B cell (primary cell): ENCODE measurements at regions not wholly inside any gene's neighbourhood (a gene's known extent, or its start where the extent isn't known, plus 50 kb on each side); places are given as distances from the start of the nearest gene placed in this dataset.

Experiments used
- ATAC-seq: fragments of 200-7000 bp; cut with Tn5 transposase; one replicate; pipeline ENCODE4 v1.10.0; 2021; ENCODE audit warnings: low read depth, mild to moderate bottlenecking, moderate number of reproducible peaks, moderate library complexity
- CTCF ChIA-PET: fragments of 350-600 bp; sonication (Branson Sonifier 250); formaldehyde crosslinking; loops from one replicate; lab custom pipeline; 2021; ENCODE audit warnings: antibody characterized with exemption, inconsistent platforms; lab: Charles Lee
- POLR2A ChIA-PET: fragments of 350-600 bp; sonication (Branson Sonifier 250); formaldehyde crosslinking; loops from one replicate; lab custom pipeline; 2021; ENCODE audit warnings: antibody characterized with exemption; lab: Charles Lee
- DNase-seq: peaks from one replicate; pipeline ENCODE4 v3.0.0; 2013
- H2AFZ ChIP-seq: 2 replicates; pipeline ENCODE4 v1.6.1; 2012; ENCODE audit warnings: mild to moderate bottlenecking, low read depth, low read length; ENCODE audit not compliant: insufficient read depth, poor library complexity, severe bottlenecking
- H3K27ac ChIP-seq, 2 donors: 1 replicate in 1 of 2; 2 replicates in 1 of 2; pipeline ENCODE4 v1.5.1; 2012 to 2013; ENCODE audit warnings: low read length in 2 of 2, mild to moderate bottlenecking in 2 of 2, moderate library complexity in 1 of 2
- H3K27me3 ChIP-seq, 4 experiments: fragments of 200-600 bp in 1 of 4; sonication (generic) in 1 of 4; replicated peaks in 1 of 4; 1 replicate in 2 of 4; 2 replicates in 2 of 4; pipeline versions ENCODE4 v1.6.1 to v1.7.0; 2013 to 2016; ENCODE audit warnings: low read length in 3 of 4, mild to moderate bottlenecking in 2 of 4, mixed read lengths in 1 of 4, moderate library complexity in 1 of 4; ENCODE audit not compliant: insufficient read depth in 4 of 4, control insufficient read depth in 3 of 4; ENCODE audit errors: control extremely low read depth in 1 of 4
- H3K36me3 ChIP-seq, 2 experiments: replicated peaks in 1 of 2; 1 replicate in 1 of 2; 2 replicates in 1 of 2; pipeline versions ENCODE4 v1.6.1 to v1.7.1; 2013; ENCODE audit warnings: low read length in 1 of 2; ENCODE audit not compliant: insufficient read depth in 2 of 2, control insufficient read depth in 1 of 2; ENCODE audit errors: control extremely low read depth in 1 of 2, extremely low read depth in 1 of 2
- H3K4me1 ChIP-seq, 2 donors: fragments of 200-600 bp in 1 of 2; sonication (generic) in 1 of 2; 1 replicate in 1 of 2; 2 replicates in 1 of 2; pipeline versions ENCODE4 v1.5.1 to v1.6.1; 2013 to 2017; ENCODE audit warnings: low read length in 2 of 2; ENCODE audit not compliant: control insufficient read depth in 2 of 2, insufficient read depth in 2 of 2
- H3K4me2 ChIP-seq: replicated peaks from 2 replicates; pipeline ENCODE3; 2012; ENCODE audit warnings: mild to moderate bottlenecking, low read depth, low read length; ENCODE audit not compliant: poor library complexity, severe bottlenecking
- H3K4me3 ChIP-seq, 5 experiments: fragments of 200-600 bp in 1 of 5; sonication (generic) in 1 of 5; 1 replicate in 3 of 5; 2 replicates in 2 of 5; pipeline versions ENCODE4 v1.5.1 to v1.7.0; 2011 to 2016; ENCODE audit warnings: low read length in 4 of 5, mild to moderate bottlenecking in 4 of 5, low read depth in 2 of 5, control low read depth in 1 of 5, moderate library complexity in 1 of 5; ENCODE audit not compliant: insufficient read depth in 1 of 5; ENCODE audit errors: control extremely low read depth in 1 of 5, extremely low read depth in 1 of 5
- H3K79me2 ChIP-seq: fragments of 200-600 bp; sonication (generic); one replicate; pipeline ENCODE4 v1.6.0; 2016; ENCODE audit warnings: low read length; ENCODE audit not compliant: control insufficient read depth, insufficient read depth
- H3K9ac ChIP-seq: fragments of 200-600 bp; sonication (generic); 2 replicates; pipeline ENCODE4 v1.6.1; 2017; ENCODE audit warnings: mild to moderate bottlenecking, low read length, moderate library complexity
- H3K9me3 ChIP-seq, 3 donors: one replicate each; pipeline versions ENCODE4 v1.6.1 to v1.7.1; 2013; ENCODE audit warnings: low read length in 2 of 3; ENCODE audit not compliant: control insufficient read depth in 2 of 3, insufficient read depth in 1 of 3; ENCODE audit errors: control extremely low read depth in 1 of 3
- H4K20me1 ChIP-seq: 2 replicates; pipeline ENCODE4 v1.6.0; 2012; ENCODE audit warnings: mild to moderate bottlenecking, low read length; ENCODE audit not compliant: insufficient read depth, control insufficient read depth, poor library complexity, severe bottlenecking
- H3K27ac Mint-ChIP-seq: one replicate; pipeline ENCODE4 v1.8.0; 2021; ENCODE audit warnings: mixed read lengths
- H3K27me3 Mint-ChIP-seq: one replicate; pipeline ENCODE4 v1.8.0; 2021; ENCODE audit warnings: mixed read lengths
- H3K4me1 Mint-ChIP-seq: one replicate; pipeline ENCODE4 v1.8.0; 2021; ENCODE audit warnings: mixed read lengths
- H3K4me3 Mint-ChIP-seq: one replicate; pipeline ENCODE4 v1.8.0; 2021; ENCODE audit warnings: mixed read lengths
- H3K9me3 Mint-ChIP-seq: one replicate; pipeline ENCODE4 v1.8.0; 2022; ENCODE audit warnings: mixed read lengths; ENCODE audit not compliant: insufficient read depth
- EZH2 ChIP-seq: IDR thresholded peaks from 2 replicates; pipeline ENCODE4 v1.6.1; 2012; ENCODE audit warnings: borderline replicate concordance, low read depth, mild to moderate bottlenecking, moderate library complexity, low read length; ENCODE audit not compliant: insufficient read depth, poor library complexity, severe bottlenecking
- WGBS: methylation state at CpG from one replicate; pipeline ENCODE4 v1.1.5; 2013; ENCODE audit warnings: missing lambda C conversion rate; ENCODE audit not compliant: insufficient coverage; 5-methylcytosine and 5-hydroxymethylcytosine counted together
- intact Hi-C: fragments of 100-400 bp; cut with micrococcal nuclease; formaldehyde crosslinking; loops from one replicate; pipeline ENCODE4 v1.10.0; 2022
- TF ChIP-seq, protein P1 (sequence below): fragments of 200-600 bp; IDR thresholded peaks from one replicate; pipeline ENCODE4 v1.8.0; 2022; ENCODE audit warnings: antibody characterized with exemption, mild to moderate bottlenecking

DNA sequence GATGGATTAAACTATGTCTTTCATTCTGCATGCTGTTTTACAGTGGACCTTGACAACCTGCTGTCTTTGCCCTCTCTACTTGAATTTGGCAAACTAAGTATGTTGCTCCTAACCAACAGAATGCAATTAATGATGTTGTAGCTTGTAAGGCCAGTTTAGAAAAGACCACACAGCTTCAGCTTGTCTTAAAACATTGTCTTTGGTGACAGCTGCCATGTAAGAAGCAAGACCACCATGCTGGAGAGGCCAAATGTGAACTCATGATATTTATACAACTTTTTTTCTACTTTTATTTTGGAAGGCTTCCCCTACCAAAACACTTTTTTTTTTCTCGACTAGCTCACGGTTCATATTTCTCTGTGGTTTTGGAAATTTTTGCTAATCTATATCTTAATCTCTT, 278.0 kb upstream of the GNPDA2 start:
- H3K4me2 ChIP-seq, result no peak overlapping the region
- ChIA-PET CTCF (no interaction called here), POLR2A (no interaction called here)
- Mint-ChIP-seq H3K27ac (no peak overlapping the region), H3K4me3 (no peak overlapping the region), H3K27me3 (no peaks in the 10 kb centered on the region), H3K9me3 (peaks cover 4% of the 10 kb centered on the region), H3K4me1 (no peaks in the 10 kb centered on the region)
- no peaks in the 10 kb centered on the region for H4K20me1 ChIP-seq
- H3K27ac ChIP-seq, result no peak overlapping the region
- H3K9me3 ChIP-seq, result peaks cover 0 to 4% (median 0%) of the 10 kb centered on the region in 3 donors
- H3K4me1 ChIP-seq, result no peaks in the 10 kb centered on the region
- DNase-seq, result no peak
- no peak for ATAC-seq
- no peak overlapping the region for H3K9ac ChIP-seq
- no peaks in the 10 kb centered on the region for H3K79me2 ChIP-seq
- WGBS, result no CpG with 5 or more reads among the region's 2 CpGs
- intact Hi-C loops, result no loop called here
- H3K4me3 ChIP-seq, result no peak overlapping the region
- H3K27me3 ChIP-seq, result no peaks in the 10 kb centered on the region
- H2AFZ ChIP-seq, result no peak overlapping the region
- H3K36me3 ChIP-seq, result no peaks in the 10 kb centered on the region
- TF ChIP-seq, protein P1, sequence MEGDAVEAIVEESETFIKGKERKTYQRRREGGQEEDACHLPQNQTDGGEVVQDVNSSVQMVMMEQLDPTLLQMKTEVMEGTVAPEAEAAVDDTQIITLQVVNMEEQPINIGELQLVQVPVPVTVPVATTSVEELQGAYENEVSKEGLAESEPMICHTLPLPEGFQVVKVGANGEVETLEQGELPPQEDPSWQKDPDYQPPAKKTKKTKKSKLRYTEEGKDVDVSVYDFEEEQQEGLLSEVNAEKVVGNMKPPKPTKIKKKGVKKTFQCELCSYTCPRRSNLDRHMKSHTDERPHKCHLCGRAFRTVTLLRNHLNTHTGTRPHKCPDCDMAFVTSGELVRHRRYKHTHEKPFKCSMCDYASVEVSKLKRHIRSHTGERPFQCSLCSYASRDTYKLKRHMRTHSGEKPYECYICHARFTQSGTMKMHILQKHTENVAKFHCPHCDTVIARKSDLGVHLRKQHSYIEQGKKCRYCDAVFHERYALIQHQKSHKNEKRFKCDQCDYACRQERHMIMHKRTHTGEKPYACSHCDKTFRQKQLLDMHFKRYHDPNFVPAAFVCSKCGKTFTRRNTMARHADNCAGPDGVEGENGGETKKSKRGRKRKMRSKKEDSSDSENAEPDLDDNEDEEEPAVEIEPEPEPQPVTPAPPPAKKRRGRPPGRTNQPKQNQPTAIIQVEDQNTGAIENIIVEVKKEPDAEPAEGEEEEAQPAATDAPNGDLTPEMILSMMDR, result no peak
- no peak for TF ChIP-seq EZH2

- H3K27me3 Mint-ChIP-seq, result no peaks in the 10 kb centered on the region
- Histone ChIP-seq H3K4me2 (no peak overlapping the region), H3K27ac (no peak overlapping the region), H2AFZ (no peak overlapping the region), H3K27me3 (no peaks in the 10 kb centered on the region), H3K79me2 (no peaks in the 10 kb centered on the region), H4K20me1 (no peaks in the 10 kb centered on the region), H3K9me3 (no peaks in the 10 kb centered on the region), H3K4me1 (no peaks in the 10 kb centered on the region), H3K9ac (no peak overlapping the region), H3K36me3 (no peaks in the 10 kb centered on the region), H3K4me3 (no peak overlapping the region)
- intact Hi-C loops, result no loop called here
- H3K9me3 Mint-ChIP-seq, result peaks cover 3% of the 10 kb centered on the region
- POLR2A ChIA-PET, result no interaction called here
- no peak overlapping the region for H3K4me3 Mint-ChIP-seq
- H3K4me1 Mint-ChIP-seq, result no peaks in the 10 kb centered on the region
- WGBS, result 93% methylated on average over 4 of the region's 4 CpGs
- DNase-seq (no peak), ATAC-seq (no peak)
- no peak for TF ChIP-seq EZH2
- TF ChIP-seq, protein P1, result no peak
- CTCF ChIA-PET, result no interaction called here
- H3K27ac Mint-ChIP-seq, result no peak overlapping the region
Measured at GRCh38 chr4:44996276-44996845, 270.0 kb upstream of the GNPDA2 start.
